ENCODE measurements at regions not wholly inside any gene's neighbourhood (a gene's known extent, or its start where the extent isn't known, plus 50 kb on each side); places are given as distances from the start of the nearest gene placed in this dataset.

- DNase-seq (ENCODE audit: extremely low spot score, insufficient read length, low read depth) (no peak), FAIRE-seq (no peak)
Measured at GRCh38 chr4:112840619-112841018, 203.7 kb downstream of the LARP7 start.

GRCh38 chr4:112842513-112842912 lies 205.6 kb downstream of the LARP7 start:
- no peak for FAIRE-seq

GRCh38 chr4:112845386-112845785 lies 204.1 kb upstream of the ANK2 start:
- FAIRE-seq: no peak
- DNase-seq (ENCODE audit: extremely low spot score, insufficient read length, low read depth): no peak

More at GRCh38 chr4:112842513-112842912, 205.6 kb downstream of the LARP7 start:
- DNase-seq (ENCODE audit: extremely low spot score, insufficient read length, low read depth): no peak

- DNase-seq (ENCODE audit: extremely low spot score, insufficient read length, low read depth) (no peak), FAIRE-seq (no peak)
Measured at GRCh38 chr4:112847045-112847444, 202.4 kb upstream of the ANK2 start.

GRCh38 chr4:112847781-112848180 lies 201.7 kb upstream of the ANK2 start:
- no peak for FAIRE-seq
- no peak for DNase-seq (ENCODE audit: extremely low spot score, insufficient read length, low read depth)

- DNase-seq (ENCODE audit: extremely low spot score, insufficient read length, low read depth) (no peak), FAIRE-seq (no peak)
Measured at GRCh38 chr4:112848911-112849310, 200.5 kb upstream of the ANK2 start.

GRCh38 chr4:112852601-112853000 lies 196.9 kb upstream of the ANK2 start:
- FAIRE-seq (no peak), DNase-seq (ENCODE audit: extremely low spot score, insufficient read length, low read depth) (no peak)

- FAIRE-seq: no peak
- no peak for DNase-seq (ENCODE audit: extremely low spot score, insufficient read length, low read depth)
Measured at GRCh38 chr4:112853662-112854256, 195.7 kb upstream of the ANK2 start.

GRCh38 chr4:112854420-112854819 lies 195.0 kb upstream of the ANK2 start:
- FAIRE-seq: no peak

GRCh38 chr4:112855058-112855457 lies 194.4 kb upstream of the ANK2 start:
- FAIRE-seq: no peak
- DNase-seq (ENCODE audit: extremely low spot score, insufficient read length, low read depth): no peak

More at GRCh38 chr4:112854420-112854819, 195.0 kb upstream of the ANK2 start:
- no peak for DNase-seq (ENCODE audit: extremely low spot score, insufficient read length, low read depth)

- FAIRE-seq (no peak), DNase-seq (ENCODE audit: extremely low spot score, insufficient read length, low read depth) (no peak)
Measured at GRCh38 chr4:112857461-112857860, 192.0 kb upstream of the ANK2 start.

GRCh38 chr4:112858751-112859150 lies 190.7 kb upstream of the ANK2 start:
- no peak for DNase-seq (ENCODE audit: extremely low spot score, insufficient read length, low read depth)
- FAIRE-seq: no peak

- no peak for FAIRE-seq
- no peak for DNase-seq (ENCODE audit: extremely low spot score, insufficient read length, low read depth)
Measured at GRCh38 chr4:112859456-112860184, 189.8 kb upstream of the ANK2 start.

GRCh38 chr4:112860830-112861690 lies 188.4 kb upstream of the ANK2 start:
- no peak for DNase-seq (ENCODE audit: extremely low spot score, insufficient read length, low read depth)
- FAIRE-seq: no peak

- FAIRE-seq: no peak
- DNase-seq (ENCODE audit: extremely low spot score, insufficient read length, low read depth): no peak
Measured at GRCh38 chr4:112861691-112862674, 187.5 kb upstream of the ANK2 start.

- DNase-seq (ENCODE audit: extremely low spot score, insufficient read length, low read depth) (no peak), FAIRE-seq (no peak)
Measured at GRCh38 chr4:112865443-112865842, 184.0 kb upstream of the ANK2 start.

GRCh38 chr4:112876316-112876715 lies 173.1 kb upstream of the ANK2 start:
- no peak for DNase-seq (ENCODE audit: extremely low spot score, insufficient read length, low read depth)
- FAIRE-seq: no peak

- no peak for FAIRE-seq
Measured at GRCh38 chr4:112881842-112882241, 167.6 kb upstream of the ANK2 start.

GRCh38 chr4:112882286-112882685 lies 167.2 kb upstream of the ANK2 start:
- FAIRE-seq (no peak), DNase-seq (ENCODE audit: extremely low spot score, insufficient read length, low read depth) (no peak)

More at GRCh38 chr4:112881842-112882241, 167.6 kb upstream of the ANK2 start:
- DNase-seq (ENCODE audit: extremely low spot score, insufficient read length, low read depth): no peak

- DNase-seq (ENCODE audit: extremely low spot score, insufficient read length, low read depth) (no peak), FAIRE-seq (no peak)
Measured at GRCh38 chr4:112884406-112884805, 165.0 kb upstream of the ANK2 start.

Data from GM18507 (cell line).